ENCODE measurements at regions not wholly inside any gene's neighbourhood (a gene's known extent, or its start where the extent isn't known, plus 50 kb on each side); places are given as distances from the start of the nearest gene placed in this dataset.

DNA sequence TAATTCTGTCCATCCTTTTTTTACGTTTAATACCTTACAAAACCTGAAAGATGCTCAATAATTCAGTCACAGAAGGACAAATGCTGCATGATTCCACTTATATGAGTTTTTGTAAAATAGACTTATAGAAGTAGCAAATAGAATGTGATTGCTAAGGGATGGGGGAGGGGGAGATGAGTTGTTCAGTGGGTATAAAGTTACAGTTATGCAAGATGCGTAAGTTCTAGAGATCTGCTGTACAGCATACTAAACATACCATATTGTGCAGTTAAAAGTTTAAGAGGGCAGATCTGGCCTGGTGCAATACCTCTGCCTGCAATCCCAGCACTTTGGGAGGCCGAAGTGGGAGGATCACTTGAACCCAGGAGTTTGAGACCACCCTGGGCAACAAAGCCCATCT lies 78.8 kb downstream of the TET3 start:
- H3K9me3 Mint-ChIP-seq: no peaks in the 10 kb centered on the region
- H3K4me1 Mint-ChIP-seq: peaks cover 16% of the 10 kb centered on the region
- ATAC-seq (ENCODE audit: low read depth) (no peak), DNase-seq (no peak)
- ChIA-PET CTCF (interaction anchor here (1.2 kb wide), 1 partner anchor 272 kb away, joined by 3 read pairs; no protein-coding TSS in a partner anchor), POLR2A (no interaction called here)
- peaks cover 37% of the 10 kb centered on the region for H3K36me3 Mint-ChIP-seq (ENCODE audit: low read depth)
- H3K27ac Mint-ChIP-seq: no peak overlapping the region
- intact Hi-C loops (cut with micrococcal nuclease): no loop called here
- H3K27me3 Mint-ChIP-seq: no peaks in the 10 kb centered on the region
- TF ChIP-seq, protein P1, sequence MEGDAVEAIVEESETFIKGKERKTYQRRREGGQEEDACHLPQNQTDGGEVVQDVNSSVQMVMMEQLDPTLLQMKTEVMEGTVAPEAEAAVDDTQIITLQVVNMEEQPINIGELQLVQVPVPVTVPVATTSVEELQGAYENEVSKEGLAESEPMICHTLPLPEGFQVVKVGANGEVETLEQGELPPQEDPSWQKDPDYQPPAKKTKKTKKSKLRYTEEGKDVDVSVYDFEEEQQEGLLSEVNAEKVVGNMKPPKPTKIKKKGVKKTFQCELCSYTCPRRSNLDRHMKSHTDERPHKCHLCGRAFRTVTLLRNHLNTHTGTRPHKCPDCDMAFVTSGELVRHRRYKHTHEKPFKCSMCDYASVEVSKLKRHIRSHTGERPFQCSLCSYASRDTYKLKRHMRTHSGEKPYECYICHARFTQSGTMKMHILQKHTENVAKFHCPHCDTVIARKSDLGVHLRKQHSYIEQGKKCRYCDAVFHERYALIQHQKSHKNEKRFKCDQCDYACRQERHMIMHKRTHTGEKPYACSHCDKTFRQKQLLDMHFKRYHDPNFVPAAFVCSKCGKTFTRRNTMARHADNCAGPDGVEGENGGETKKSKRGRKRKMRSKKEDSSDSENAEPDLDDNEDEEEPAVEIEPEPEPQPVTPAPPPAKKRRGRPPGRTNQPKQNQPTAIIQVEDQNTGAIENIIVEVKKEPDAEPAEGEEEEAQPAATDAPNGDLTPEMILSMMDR (IDR thresholded peaks at IDR 0.05): no peak
- H3K4me3 Mint-ChIP-seq: no peak overlapping the region

DNA sequence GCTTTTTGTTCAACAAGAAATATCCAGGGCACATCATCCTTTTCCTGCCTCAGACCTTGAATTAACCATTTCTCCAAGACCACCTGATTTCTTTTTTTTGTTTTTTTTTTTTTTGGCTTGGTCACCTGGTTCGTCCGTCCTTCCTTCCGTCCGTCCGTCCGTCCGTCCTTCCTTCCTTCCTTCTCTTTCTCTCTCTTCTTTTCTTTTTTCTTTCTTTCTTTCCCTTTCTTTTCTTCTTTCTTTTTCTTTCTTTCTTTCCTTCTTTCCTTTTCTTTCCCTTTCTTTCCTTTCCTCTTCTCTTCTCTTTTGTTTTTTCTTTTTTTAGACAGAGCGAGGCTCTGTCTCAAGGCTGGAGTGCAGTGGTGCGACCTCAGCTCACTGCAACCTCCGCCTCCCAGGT lies 80.7 kb downstream of the TET3 start:
- Mint-ChIP-seq H3K27me3 (no peaks in the 10 kb centered on the region), H3K4me1 (peaks cover 15% of the 10 kb centered on the region), H3K27ac (no peak overlapping the region), H3K36me3 (ENCODE audit: low read depth) (peaks cover 37% of the 10 kb centered on the region), H3K4me3 (no peak overlapping the region), H3K9me3 (no peaks in the 10 kb centered on the region)
- CTCF ChIA-PET: interaction anchor here (1.4 kb wide), 1 partner anchor 242 kb away, joined by 3 read pairs; no protein-coding TSS in a partner anchor
- intact Hi-C loops (cut with micrococcal nuclease): no loop called here
- ATAC-seq (ENCODE audit: low read depth): no peak
- POLR2A ChIA-PET: no interaction called here
- DNase-seq: no peak
- TF ChIP-seq, protein P1 (IDR thresholded peaks at IDR 0.05): no peak

DNA sequence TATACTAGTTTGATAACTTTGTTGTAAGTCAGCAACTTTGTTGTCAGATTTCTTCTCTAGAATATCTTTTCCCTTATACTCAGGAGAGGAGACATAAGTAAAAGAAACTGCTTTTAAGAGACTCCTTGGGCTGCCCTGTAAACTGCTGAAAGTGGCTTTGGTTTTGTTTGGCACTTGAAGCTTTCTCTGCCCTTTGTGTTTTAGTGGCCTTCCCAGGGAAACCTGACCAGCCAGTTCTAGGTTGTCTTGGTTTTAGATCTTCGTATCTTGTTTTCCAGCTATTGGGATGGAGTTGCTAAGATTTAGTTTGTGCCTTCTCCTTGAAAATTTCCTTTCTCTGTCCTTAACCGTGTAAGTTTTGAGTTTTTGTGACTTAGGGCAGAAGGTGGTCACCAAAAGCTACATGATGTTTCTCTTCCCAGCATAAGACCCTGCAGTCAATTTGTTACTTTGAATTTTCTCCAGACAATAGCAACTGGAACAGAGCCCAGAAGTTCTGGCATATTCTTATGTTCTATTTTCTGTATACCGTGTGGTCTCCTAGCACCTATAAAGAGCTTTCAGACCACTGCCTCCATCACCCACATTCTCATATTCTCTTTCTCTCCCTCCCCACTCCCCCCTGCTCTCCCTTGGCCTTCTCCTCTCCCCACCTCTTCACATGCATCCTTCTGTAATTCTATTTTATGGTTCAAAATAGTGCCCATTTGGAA lies 81.1 kb downstream of the BOLA3 start:
- TF ChIP-seq, protein P1 (IDR thresholded peaks at IDR 0.05): no peak

DNA sequence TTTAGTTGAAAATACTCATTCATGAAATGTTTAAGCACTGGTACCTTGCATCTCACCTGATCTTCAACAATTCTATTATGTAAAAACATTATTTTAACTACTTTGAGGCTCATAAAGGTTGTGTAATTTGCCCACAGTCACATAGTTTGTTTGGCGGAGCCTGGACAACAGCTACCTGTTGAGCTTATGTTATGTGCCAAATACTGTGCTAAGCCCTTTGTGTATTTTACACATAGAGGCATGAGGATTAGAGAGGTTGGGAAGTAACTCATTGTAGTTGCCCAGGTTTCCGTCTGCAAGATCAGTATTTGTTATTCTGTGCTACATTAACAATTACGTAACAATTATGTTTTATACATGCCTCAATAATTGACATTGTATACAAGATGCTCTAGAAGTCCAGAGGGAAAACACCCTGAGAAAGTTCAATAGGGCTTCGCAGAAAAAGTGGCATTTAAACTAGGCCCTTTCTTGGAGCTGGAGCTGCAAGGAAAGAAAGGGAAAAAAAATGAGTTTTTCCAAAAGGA lies 80.4 kb downstream of the BOLA3 start:
- no peak overlapping the region for H3K4me3 Mint-ChIP-seq
- H3K27ac Mint-ChIP-seq: no peak overlapping the region
- no peaks in the 10 kb centered on the region for H3K27me3 Mint-ChIP-seq
- TF ChIP-seq, protein P1 (IDR thresholded peaks at IDR 0.05): no peak
- ChIA-PET CTCF (no interaction called here), POLR2A (interaction anchor here (0.9 kb wide), 1 partner anchor 140 kb away, joined by 3 read pairs; the partner anchor contains the start of gene DGUOK)
- H3K4me1 Mint-ChIP-seq: peaks cover 15% of the 10 kb centered on the region
- ATAC-seq (ENCODE audit: low read depth): no peak
- DNase-seq: no peak
- intact Hi-C loops (cut with micrococcal nuclease): no loop called here
- H3K9me3 Mint-ChIP-seq: no peaks in the 10 kb centered on the region
- H3K36me3 Mint-ChIP-seq (ENCODE audit: low read depth): peaks cover 38% of the 10 kb centered on the region

More for the DNA sequence above, 81.1 kb downstream of the BOLA3 start:
- Mint-ChIP-seq H3K27ac (no peak overlapping the region), H3K9me3 (no peaks in the 10 kb centered on the region), H3K36me3 (ENCODE audit: low read depth) (peaks cover 38% of the 10 kb centered on the region), H3K4me1 (peaks cover 15% of the 10 kb centered on the region), H3K27me3 (no peaks in the 10 kb centered on the region), H3K4me3 (no peak overlapping the region)
- ChIA-PET CTCF (interaction anchor here (1.4 kb wide), 1 partner anchor 243 kb away, joined by 3 read pairs; no protein-coding TSS in a partner anchor), POLR2A (interaction anchor here (0.7 kb wide), 1 partner anchor 34 kb away, joined by 3 read pairs; no protein-coding TSS in a partner anchor)
- DNase-seq: no peak
- no peak for ATAC-seq (ENCODE audit: low read depth)
- intact Hi-C loops (cut with micrococcal nuclease): no loop called here

DNA sequence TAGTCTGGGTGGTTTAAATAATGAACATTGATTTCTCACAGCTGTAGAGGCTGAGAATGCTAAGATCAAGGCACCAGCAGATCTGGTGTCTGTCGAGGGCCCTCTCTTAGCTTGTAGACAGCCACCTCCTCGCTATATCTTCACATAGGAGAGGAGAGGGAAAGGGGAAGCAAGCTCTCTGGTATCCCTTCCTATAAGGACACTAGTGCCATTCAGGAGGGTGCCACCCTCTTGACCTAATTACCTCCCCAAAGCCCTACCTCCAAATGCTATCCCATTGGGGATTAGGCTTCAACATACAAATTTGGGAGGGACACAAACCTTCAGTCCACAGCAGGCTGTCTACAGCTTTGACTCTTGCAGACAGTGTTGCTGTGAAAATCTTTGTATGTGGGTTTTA lies 76.7 kb downstream of the BOLA3 start:
- ChIA-PET POLR2A (no interaction called here), CTCF (interaction anchor here (0.8 kb wide), 1 partner anchor 68 kb away, joined by 3 read pairs; no protein-coding TSS in a partner anchor)
- no peak for ATAC-seq (ENCODE audit: low read depth)
- TF ChIP-seq, protein P1 (IDR thresholded peaks at IDR 0.05): no peak
- no peak for DNase-seq
- Mint-ChIP-seq H3K27ac (no peak overlapping the region), H3K4me3 (no peak overlapping the region), H3K36me3 (ENCODE audit: low read depth) (peaks cover 55% of the 10 kb centered on the region), H3K27me3 (no peaks in the 10 kb centered on the region), H3K9me3 (no peaks in the 10 kb centered on the region), H3K4me1 (peaks cover 10% of the 10 kb centered on the region)
- intact Hi-C loops (cut with micrococcal nuclease): loop anchor here (5.0 kb wide), 1 partner anchor 34 kb away; no protein-coding TSS in a partner anchor

All from activated B cell treated with CpG ODN at 0.5 μM for 24 hours (primary cell).